HEK293T (cell line): ENCODE measurements at regions not wholly inside any gene's neighbourhood (a gene's known extent, or its start where the extent isn't known, plus 50 kb on each side); places are given as distances from the start of the nearest gene placed in this dataset.

ENCODE experiments used
- CTCF ChIA-PET: fragments of 350-600 bp; formaldehyde crosslinking; extraction: SDS; loops from one replicate; lab custom pipeline; 2021; ENCODE audit warnings: antibody characterized with exemption, inconsistent platforms; lab: Yijun Ruan, JAX
- POLR2A ChIA-PET: fragments of 350-600 bp; formaldehyde crosslinking; extraction: SDS; loops from one replicate; lab custom pipeline; 2020; ENCODE audit warnings: antibody characterized with exemption, inconsistent platforms; lab: Yijun Ruan, JAX
- DNase-seq: peaks from one replicate; pipeline ENCODE4 v3.0.0; 2012; ENCODE audit warnings: mixed read lengths; ENCODE audit errors: extremely low spot score
- ARNT ChIP-seq: fragments of 450-650 bp; IDR thresholded peaks from 2 replicates; pipeline ENCODE4 v1.6.1; 2017; ENCODE audit warnings: mild to moderate bottlenecking
- BHLHE40 ChIP-seq: fragments of 450-650 bp; IDR thresholded peaks from 2 replicates; pipeline ENCODE4 v1.6.1; 2016; ENCODE audit warnings: mild to moderate bottlenecking, moderate library complexity, borderline replicate concordance
- CTBP1 ChIP-seq: fragments of 450-650 bp; IDR thresholded peaks from 2 replicates; pipeline ENCODE4 v1.6.1; 2016; ENCODE audit warnings: borderline replicate concordance
- ELF4 ChIP-seq: fragments of 450-650 bp; IDR thresholded peaks from 2 replicates; pipeline ENCODE4 v1.6.1; 2017; ENCODE audit warnings: antibody characterized with exemption
- FOXA1 ChIP-seq: fragments of 450-650 bp; IDR thresholded peaks from 2 replicates; pipeline ENCODE4 v1.6.1; 2016; ENCODE audit warnings: mild to moderate bottlenecking
- FOXK2 ChIP-seq: fragments of 450-650 bp; IDR thresholded peaks from 2 replicates; pipeline ENCODE4 v1.6.1; 2016; ENCODE audit warnings: mild to moderate bottlenecking
- FOXM1 ChIP-seq: fragments of 450-650 bp; IDR thresholded peaks from 2 replicates; pipeline ENCODE4 v1.6.1; 2017; ENCODE audit warnings: mild to moderate bottlenecking, borderline replicate concordance
- HDGF ChIP-seq: fragments of 450-650 bp; IDR thresholded peaks from 2 replicates; pipeline ENCODE4 v1.6.1; 2017; ENCODE audit warnings: antibody characterized with exemption, borderline replicate concordance
- L3MBTL2 ChIP-seq: fragments of 450-650 bp; conservative IDR thresholded peaks from 2 replicates; pipeline ENCODE4 v1.6.1; 2016; ENCODE audit warnings: mild to moderate bottlenecking
- LEF1 ChIP-seq: fragments of 450-650 bp; IDR thresholded peaks from 2 replicates; pipeline ENCODE4 v1.6.1; 2017; ENCODE audit warnings: mild to moderate bottlenecking, borderline replicate concordance
- NFRKB ChIP-seq: fragments of 450-650 bp; IDR thresholded peaks from 2 replicates; pipeline ENCODE4 v1.6.1; 2016; ENCODE audit warnings: mild to moderate bottlenecking, moderate library complexity
- PKNOX1 ChIP-seq: fragments of 450-650 bp; IDR thresholded peaks from 2 replicates; pipeline ENCODE4 v1.6.1; 2016
- SP1 ChIP-seq: fragments of 450-650 bp; IDR thresholded peaks from 2 replicates; pipeline ENCODE4 v1.6.1; 2017
- SUZ12 ChIP-seq: fragments of 450-650 bp; IDR thresholded peaks from 2 replicates; pipeline ENCODE4 v1.6.1; 2016; ENCODE audit warnings: mild to moderate bottlenecking
- TARDBP ChIP-seq: fragments of 450-650 bp; IDR thresholded peaks from 2 replicates; pipeline ENCODE4 v1.6.1; 2016
- ZNF384 ChIP-seq: fragments of 450-650 bp; IDR thresholded peaks from 2 replicates; pipeline ENCODE4 v1.6.1; 2016

- CTCF ChIA-PET = interaction anchor here (0.6 kb wide), 1 partner anchor 423 kb away, joined by 11 read pairs; no protein-coding TSS in a partner anchor
- POLR2A ChIA-PET = no interaction called here
- DNase-seq = no peak
- no peak for TF ChIP-seq PKNOX1
- TF ChIP-seq ZNF384 = no peak
- no peak for TF ChIP-seq FOXK2
- no peak for TF ChIP-seq L3MBTL2
- no peak for TF ChIP-seq CTBP1
- TF ChIP-seq ARNT = no peak
- no peak for TF ChIP-seq SUZ12
- no peak for TF ChIP-seq LEF1
Measured at GRCh38 chr4:137700072-137700471, 167.8 kb upstream of the PCDH18 start.

- ChIA-PET POLR2A (no interaction called here), CTCF (no interaction called here)
- TF ChIP-seq TARDBP (no peak), ELF4 (no peak), FOXA1 (no peak), CTBP1 (no peak), ZNF384 (no peak), FOXM1 (no peak), PKNOX1 (no peak), ARNT (no peak), LEF1 (no peak), BHLHE40 (no peak), FOXK2 (no peak), SP1 (no peak), SUZ12 (no peak), L3MBTL2 (no peak)
- DNase-seq = no peak
Measured at GRCh38 chr4:137694138-137694537, 161.8 kb upstream of the PCDH18 start.

GRCh38 chr4:137693641-137694040 lies 161.3 kb upstream of the PCDH18 start:
- no peak for TF ChIP-seq CTBP1
- no peak for TF ChIP-seq ELF4
- TF ChIP-seq SP1 = no peak
- no peak for TF ChIP-seq HDGF
- TF ChIP-seq BHLHE40 = no peak
- TF ChIP-seq ARNT = no peak
- TF ChIP-seq FOXA1 = no peak
- no peak for TF ChIP-seq SUZ12
- TF ChIP-seq L3MBTL2 = no peak
- TF ChIP-seq TARDBP = no peak
- TF ChIP-seq LEF1 = no peak
- TF ChIP-seq FOXK2 = no peak
- TF ChIP-seq NFRKB = no peak
- ChIA-PET POLR2A (no interaction called here), CTCF (no interaction called here)
- DNase-seq = no peak

- TF ChIP-seq ZNF384 (no peak), NFRKB (no peak), HDGF (no peak), CTBP1 (no peak), SP1 (no peak), ELF4 (no peak), BHLHE40 (no peak), SUZ12 (no peak), ARNT (no peak), LEF1 (no peak), L3MBTL2 (no peak), FOXA1 (no peak), FOXK2 (no peak), TARDBP (no peak), FOXM1 (no peak)
- ChIA-PET CTCF (no interaction called here), POLR2A (no interaction called here)
- no peak for DNase-seq
Measured at GRCh38 chr4:137692205-137692604, 159.9 kb upstream of the PCDH18 start.

GRCh38 chr4:137688651-137689050 lies 156.4 kb upstream of the PCDH18 start:
- POLR2A ChIA-PET = no interaction called here
- TF ChIP-seq ARNT (no peak), NFRKB (no peak), HDGF (no peak), BHLHE40 (no peak), FOXK2 (no peak), FOXM1 (no peak), ZNF384 (no peak), LEF1 (no peak), L3MBTL2 (no peak), CTBP1 (no peak), TARDBP (no peak), ELF4 (no peak), FOXA1 (no peak), SUZ12 (no peak), PKNOX1 (no peak), SP1 (no peak)
- CTCF ChIA-PET = no interaction called here
- DNase-seq = no peak

GRCh38 chr4:137685357-137685756 lies 153.1 kb upstream of the PCDH18 start:
- TF ChIP-seq FOXA1 (no peak), PKNOX1 (no peak), TARDBP (no peak), FOXK2 (no peak), ARNT (no peak), L3MBTL2 (no peak), BHLHE40 (no peak), HDGF (no peak), SUZ12 (no peak), NFRKB (no peak), LEF1 (no peak), FOXM1 (no peak), SP1 (no peak), CTBP1 (no peak), ELF4 (no peak), ZNF384 (no peak)
- no peak for DNase-seq
- ChIA-PET POLR2A (no interaction called here), CTCF (interaction anchor here (0.7 kb wide), 1 partner anchor 9 kb away, joined by 6 read pairs; no protein-coding TSS in a partner anchor)
